SK-N-SH treated with all-trans-retinoic acid at 6 μM for 48 hours (cell line): ENCODE measurements at regions not wholly inside any gene's neighbourhood (a gene's known extent, or its start where the extent isn't known, plus 50 kb on each side); places are given as distances from the start of the nearest gene placed in this dataset.

Source experiments
- ATAC-seq: fragments of 200-7000 bp; cut with Tn5 transposase; 3 replicates; pipeline ENCODE4 v1.9.1; 2020; ENCODE audit warnings: mild to moderate bottlenecking, moderate library complexity
- ARNTL ChIP-seq: fragments of 450-650 bp; formaldehyde crosslinking; IDR thresholded peaks from 2 replicates; pipeline ENCODE4 v1.5.0; 2020; ENCODE audit warnings: low read depth, mild to moderate bottlenecking, moderate library complexity, borderline replicate concordance
- BACH2 ChIP-seq: fragments of 250-450 bp; sonication (Bioruptor Pico); IDR thresholded peaks from 2 replicates; pipeline ENCODE4 v1.9.0; 2021; ENCODE audit warnings: mild to moderate bottlenecking, borderline replicate concordance
- CREB5 ChIP-seq: fragments of 250-450 bp; sonication (Bioruptor Pico); IDR thresholded peaks from 2 replicates; pipeline ENCODE4 v1.5.1; 2020; ENCODE audit warnings: low read depth, mild to moderate bottlenecking, moderate library complexity
- CSDC2 ChIP-seq: fragments of 250-450 bp; sonication (Bioruptor Pico); IDR thresholded peaks from 2 replicates; pipeline ENCODE4 v1.5.0; 2020; ENCODE audit warnings: mild to moderate bottlenecking, moderate library complexity
- CSRNP3 ChIP-seq: fragments of 250-450 bp; sonication (Bioruptor Pico); IDR thresholded peaks from 2 replicates; pipeline ENCODE4 v1.5.1; 2021; ENCODE audit warnings: mild to moderate bottlenecking, moderate library complexity
- ESRRG ChIP-seq: fragments of 250-450 bp; sonication (Bioruptor Pico); IDR thresholded peaks from 2 replicates; pipeline ENCODE4 v1.6.1; 2021; ENCODE audit warnings: mild to moderate bottlenecking
- GLIS3 ChIP-seq: fragments of 250-450 bp; sonication (Bioruptor Pico); IDR thresholded peaks from 2 replicates; pipeline ENCODE4 v1.5.0; 2020; ENCODE audit warnings: mild to moderate bottlenecking, moderate library complexity
- ISL1 ChIP-seq: fragments of 250-450 bp; sonication (Bioruptor Pico); IDR thresholded peaks from 2 replicates; pipeline ENCODE4 v2.1.2; 2022; ENCODE audit warnings: mild to moderate bottlenecking, moderate library complexity
- OSR1 ChIP-seq: fragments of 250-450 bp; sonication (Bioruptor Pico); IDR thresholded peaks from 2 replicates; pipeline ENCODE4 v1.8.0; 2022; ENCODE audit warnings: moderate library complexity, mild to moderate bottlenecking, inconsistent platforms
- PATZ1 ChIP-seq: fragments of 250-450 bp; sonication (Bioruptor Pico); IDR thresholded peaks from 2 replicates; pipeline ENCODE4 v1.8.0; 2020; ENCODE audit warnings: mild to moderate bottlenecking, moderate library complexity, borderline replicate concordance
- POU6F1 ChIP-seq: fragments of 250-450 bp; sonication (Bioruptor Pico); IDR thresholded peaks from 2 replicates; pipeline ENCODE4 v1.8.0; 2021; ENCODE audit warnings: low read depth, mild to moderate bottlenecking, moderate library complexity, borderline replicate concordance
- PPARA ChIP-seq: fragments of 250-450 bp; sonication (Bioruptor Pico); IDR thresholded peaks from 2 replicates; pipeline ENCODE4 v1.5.0; 2020; ENCODE audit warnings: mild to moderate bottlenecking, borderline replicate concordance
- RARB ChIP-seq: fragments of 250-450 bp; sonication (Bioruptor Pico); IDR thresholded peaks from 2 replicates; pipeline ENCODE4 v1.8.0; 2021; ENCODE audit warnings: mild to moderate bottlenecking, moderate library complexity
- SNAI2 ChIP-seq: fragments of 250-450 bp; sonication (Bioruptor Pico); IDR thresholded peaks from 2 replicates; pipeline ENCODE4 v1.5.0; 2020; ENCODE audit warnings: mild to moderate bottlenecking, moderate library complexity
- TCF4 ChIP-seq: fragments of 250-450 bp; sonication (Bioruptor Pico); IDR thresholded peaks from 2 replicates; pipeline ENCODE4 v1.8.0; 2021; ENCODE audit warnings: mild to moderate bottlenecking, moderate library complexity, borderline replicate concordance
- TOX ChIP-seq: fragments of 250-450 bp; sonication (Bioruptor Pico); IDR thresholded peaks from 2 replicates; pipeline ENCODE4 v1.8.0; 2021; ENCODE audit warnings: mild to moderate bottlenecking, moderate library complexity, borderline replicate concordance
- TSHZ2 ChIP-seq: fragments of 250-450 bp; sonication (Bioruptor Pico); IDR thresholded peaks from 2 replicates; pipeline ENCODE4 v1.5.0; 2020; ENCODE audit warnings: mild to moderate bottlenecking, moderate library complexity
- ZNF565 ChIP-seq: fragments of 450-650 bp; formaldehyde crosslinking; conservative IDR thresholded peaks from 2 replicates; pipeline ENCODE4 v1.5.0; 2020; ENCODE audit warnings: low read depth, mild to moderate bottlenecking, moderate library complexity
- ZNF8 ChIP-seq: fragments of 450-650 bp; formaldehyde crosslinking; IDR thresholded peaks from 2 replicates; pipeline ENCODE4 v1.5.0; 2020; ENCODE audit warnings: mild to moderate bottlenecking, moderate library complexity

GRCh38 chr10:47127188-47127785 lies 172.7 kb upstream of the GDF10 start (continued):
- no peak for TF ChIP-seq ARNTL (CRISPR knock-in tag)
- TF ChIP-seq OSR1 (CRISPR knock-in tag) = no peak
- no peak for TF ChIP-seq PATZ1
- TF ChIP-seq, all 23 proteins: peak for 0

GRCh38 chr10:47130491-47130890 lies 169.5 kb upstream of the GDF10 start:
- no peak for ATAC-seq
- no peak for TF ChIP-seq ARNTL (CRISPR knock-in tag)
- TF ChIP-seq PPARA (CRISPR knock-in tag) = no peak
- TF ChIP-seq BACH2 (CRISPR knock-in tag) = no peak
- TF ChIP-seq SNAI2 = no peak
- TF ChIP-seq GLIS3 (CRISPR knock-in tag) = no peak
- no peak for TF ChIP-seq ISL1 (CRISPR knock-in tag)
- no peak for TF ChIP-seq POU6F1 (CRISPR knock-in tag)
- TF ChIP-seq CREB5 (CRISPR knock-in tag) = no peak
- no peak for TF ChIP-seq ESRRG (CRISPR knock-in tag)
- no peak for TF ChIP-seq TCF4
- no peak for TF ChIP-seq CSRNP3 (CRISPR knock-in tag)
- no peak for TF ChIP-seq ZNF565 (CRISPR knock-in tag)
- no peak for TF ChIP-seq PATZ1
- TF ChIP-seq TSHZ2 = no peak
- TF ChIP-seq CSDC2 (CRISPR knock-in tag) = no peak
- no peak for TF ChIP-seq TOX (CRISPR knock-in tag)
- TF ChIP-seq OSR1 (CRISPR knock-in tag) = no peak
- no peak for TF ChIP-seq ZNF8 (CRISPR knock-in tag)
- no peak for TF ChIP-seq RARB (CRISPR knock-in tag)
